H1 (cell line): ENCODE measurements at regions not wholly inside any gene's neighbourhood (a gene's known extent, or its start where the extent isn't known, plus 50 kb on each side); places are given as distances from the start of the nearest gene placed in this dataset.
A peak's percentile ranks its signal among the peaks of the same experiment; 100 is the strongest.

Experiments
- CEBPB ChIP-seq: IDR thresholded peaks from 2 replicates; pipeline ENCODE4 v1.6.1; 2012; ENCODE audit warnings: low read depth, low read length
- POLR2AphosphoS5 ChIP-seq: IDR thresholded peaks from 2 replicates; pipeline ENCODE4 v1.6.1; 2011; ENCODE audit warnings: low read depth, low read length
- TF ChIP-seq, protein P1 (sequence below): IDR thresholded peaks from 2 replicates; pipeline ENCODE4 v1.6.1; 2012; ENCODE audit warnings: low read length, inconsistent platforms
- TF ChIP-seq, protein P2 (sequence below), 3 experiments: IDR thresholded peaks; 1 replicate in 2 of 3; 2 replicates in 1 of 3; pipeline versions ENCODE4 v1.5.1 to v1.6.1; 2011; ENCODE audit warnings: low read length in 3 of 3, mild to moderate bottlenecking in 3 of 3, inconsistent platforms in 2 of 3, low read depth in 1 of 3, moderate library complexity in 1 of 3; ENCODE audit not compliant: insufficient read depth in 1 of 3; ENCODE audit errors: control extremely low read depth in 1 of 3

DNA sequence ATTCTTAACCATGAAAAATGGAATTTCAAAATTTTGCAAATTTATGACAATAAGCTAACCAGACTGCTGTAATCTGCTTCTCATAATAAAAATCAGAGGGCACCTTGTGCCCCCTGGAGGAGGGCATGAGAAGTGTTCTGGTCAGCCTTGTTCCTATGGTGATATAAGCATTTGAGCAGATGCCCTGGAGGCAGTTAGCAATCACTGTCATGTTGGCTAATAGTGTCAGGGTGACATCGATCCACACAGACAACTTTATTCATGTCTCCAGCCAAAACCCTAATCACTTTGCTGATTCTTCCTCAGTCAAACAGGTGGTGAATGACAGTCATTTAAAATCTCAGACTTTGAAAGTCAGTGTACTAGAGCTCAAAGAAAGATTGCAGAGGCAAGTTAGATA lies 943.0 kb downstream of the GALC start:
- TF ChIP-seq, protein P1, sequence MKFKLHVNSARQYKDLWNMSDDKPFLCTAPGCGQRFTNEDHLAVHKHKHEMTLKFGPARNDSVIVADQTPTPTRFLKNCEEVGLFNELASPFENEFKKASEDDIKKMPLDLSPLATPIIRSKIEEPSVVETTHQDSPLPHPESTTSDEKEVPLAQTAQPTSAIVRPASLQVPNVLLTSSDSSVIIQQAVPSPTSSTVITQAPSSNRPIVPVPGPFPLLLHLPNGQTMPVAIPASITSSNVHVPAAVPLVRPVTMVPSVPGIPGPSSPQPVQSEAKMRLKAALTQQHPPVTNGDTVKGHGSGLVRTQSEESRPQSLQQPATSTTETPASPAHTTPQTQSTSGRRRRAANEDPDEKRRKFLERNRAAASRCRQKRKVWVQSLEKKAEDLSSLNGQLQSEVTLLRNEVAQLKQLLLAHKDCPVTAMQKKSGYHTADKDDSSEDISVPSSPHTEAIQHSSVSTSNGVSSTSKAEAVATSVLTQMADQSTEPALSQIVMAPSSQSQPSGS = no peak
- TF ChIP-seq, protein P2, sequence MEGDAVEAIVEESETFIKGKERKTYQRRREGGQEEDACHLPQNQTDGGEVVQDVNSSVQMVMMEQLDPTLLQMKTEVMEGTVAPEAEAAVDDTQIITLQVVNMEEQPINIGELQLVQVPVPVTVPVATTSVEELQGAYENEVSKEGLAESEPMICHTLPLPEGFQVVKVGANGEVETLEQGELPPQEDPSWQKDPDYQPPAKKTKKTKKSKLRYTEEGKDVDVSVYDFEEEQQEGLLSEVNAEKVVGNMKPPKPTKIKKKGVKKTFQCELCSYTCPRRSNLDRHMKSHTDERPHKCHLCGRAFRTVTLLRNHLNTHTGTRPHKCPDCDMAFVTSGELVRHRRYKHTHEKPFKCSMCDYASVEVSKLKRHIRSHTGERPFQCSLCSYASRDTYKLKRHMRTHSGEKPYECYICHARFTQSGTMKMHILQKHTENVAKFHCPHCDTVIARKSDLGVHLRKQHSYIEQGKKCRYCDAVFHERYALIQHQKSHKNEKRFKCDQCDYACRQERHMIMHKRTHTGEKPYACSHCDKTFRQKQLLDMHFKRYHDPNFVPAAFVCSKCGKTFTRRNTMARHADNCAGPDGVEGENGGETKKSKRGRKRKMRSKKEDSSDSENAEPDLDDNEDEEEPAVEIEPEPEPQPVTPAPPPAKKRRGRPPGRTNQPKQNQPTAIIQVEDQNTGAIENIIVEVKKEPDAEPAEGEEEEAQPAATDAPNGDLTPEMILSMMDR (IDR thresholded peaks at IDR 0.05; ENCODE audit: control extremely low read depth in 1 of 3, insufficient read depth in 1 of 3, low read depth in 1 of 3, low read length in 3 of 3) = peak; percentile 23 to 77 (median 63)
- TF ChIP-seq POLR2AphosphoS5 = no peak
- no peak for TF ChIP-seq CEBPB
